Upper lobe of left lung (tissue), 4 donors: ENCODE measurements at regions not wholly inside any gene's neighbourhood (a gene's known extent, or its start where the extent isn't known, plus 50 kb on each side); places are given as distances from the start of the nearest gene placed in this dataset.

Source experiments
- POLR2A ChIP-seq, 4 donors: fragments of 450-650 bp; IDR thresholded peaks; one replicate each; pipeline ENCODE4 v1.5.1; 2016 to 2017; ENCODE audit warnings: antibody characterized with exemption in 4 of 4, mild to moderate bottlenecking in 2 of 4
- TF ChIP-seq, protein P1 (sequence below), 6 experiments: fragments of 450-650 bp in 4 of 6; fragments of 200-600 bp in 2 of 6; sonication (generic) in 2 of 6; IDR thresholded peaks; one replicate each; pipeline ENCODE4 v1.5.1; 2016 to 2019; ENCODE audit warnings: antibody characterized with exemption in 6 of 6

DNA sequence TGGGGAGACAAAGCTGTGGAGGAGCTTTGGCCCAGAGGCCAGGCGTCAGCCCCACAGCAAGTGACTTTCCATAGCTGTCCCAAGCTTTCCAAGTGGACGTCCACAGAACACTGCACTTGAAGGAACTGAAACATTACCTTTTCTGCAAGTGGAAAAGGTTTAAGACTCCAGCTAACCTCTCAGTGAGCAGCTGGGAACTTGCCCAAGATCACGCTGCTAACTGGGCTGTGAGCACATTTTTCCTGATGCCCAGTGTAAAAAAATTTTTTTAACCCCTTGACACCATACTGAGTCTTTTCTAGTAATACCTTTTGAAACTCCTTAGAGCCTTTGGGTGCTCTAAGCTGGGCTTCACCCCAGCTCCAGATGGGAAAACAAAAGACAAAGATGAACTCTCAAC is 256.7 kb downstream of the HAUS1 start:
- TF ChIP-seq POLR2A (IDR thresholded peaks at IDR 0.05): no peak
- TF ChIP-seq, protein P1, sequence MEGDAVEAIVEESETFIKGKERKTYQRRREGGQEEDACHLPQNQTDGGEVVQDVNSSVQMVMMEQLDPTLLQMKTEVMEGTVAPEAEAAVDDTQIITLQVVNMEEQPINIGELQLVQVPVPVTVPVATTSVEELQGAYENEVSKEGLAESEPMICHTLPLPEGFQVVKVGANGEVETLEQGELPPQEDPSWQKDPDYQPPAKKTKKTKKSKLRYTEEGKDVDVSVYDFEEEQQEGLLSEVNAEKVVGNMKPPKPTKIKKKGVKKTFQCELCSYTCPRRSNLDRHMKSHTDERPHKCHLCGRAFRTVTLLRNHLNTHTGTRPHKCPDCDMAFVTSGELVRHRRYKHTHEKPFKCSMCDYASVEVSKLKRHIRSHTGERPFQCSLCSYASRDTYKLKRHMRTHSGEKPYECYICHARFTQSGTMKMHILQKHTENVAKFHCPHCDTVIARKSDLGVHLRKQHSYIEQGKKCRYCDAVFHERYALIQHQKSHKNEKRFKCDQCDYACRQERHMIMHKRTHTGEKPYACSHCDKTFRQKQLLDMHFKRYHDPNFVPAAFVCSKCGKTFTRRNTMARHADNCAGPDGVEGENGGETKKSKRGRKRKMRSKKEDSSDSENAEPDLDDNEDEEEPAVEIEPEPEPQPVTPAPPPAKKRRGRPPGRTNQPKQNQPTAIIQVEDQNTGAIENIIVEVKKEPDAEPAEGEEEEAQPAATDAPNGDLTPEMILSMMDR (IDR thresholded peaks at IDR 0.05): no peak
